PFSK-1 (cell line): ENCODE measurements at regions not wholly inside any gene's neighbourhood (a gene's known extent, or its start where the extent isn't known, plus 50 kb on each side); places are given as distances from the start of the nearest gene placed in this dataset.

Source experiments
- POLR2AphosphoS5 ChIP-seq: IDR thresholded peaks from 2 replicates; pipeline ENCODE4 v1.6.1; 2012; ENCODE audit warnings: low read depth, mild to moderate bottlenecking, control low read depth, low read length, moderate library complexity
- REST ChIP-seq, 2 experiments: IDR thresholded peaks; 2 replicates each; pipeline versions ENCODE4 v1.6.1 to v1.8.0; 2011 to 2012; ENCODE audit warnings: low read depth in 2 of 2, low read length in 2 of 2, control low read depth in 1 of 2, inconsistent platforms in 1 of 2, mild to moderate bottlenecking in 1 of 2, moderate library complexity in 1 of 2; ENCODE audit not compliant: insufficient read depth in 1 of 2
- SIN3A ChIP-seq: IDR thresholded peaks from 2 replicates; pipeline ENCODE4 v1.6.1; 2012; ENCODE audit warnings: mild to moderate bottlenecking, low read length, moderate library complexity, borderline replicate concordance; ENCODE audit not compliant: insufficient read depth

- TF ChIP-seq REST (IDR thresholded peaks at IDR 0.05; ENCODE audit: insufficient read depth in 1 of 2, low read depth in 2 of 2, low read length in 2 of 2) = no peak
- TF ChIP-seq POLR2AphosphoS5 = no peak
- no peak for TF ChIP-seq SIN3A
Measured at GRCh38 chr10:63692220-63692896, 171.2 kb downstream of the REEP3 start.
